Astrocyte (in vitro differentiated cells and primary cell): ENCODE measurements at regions not wholly inside any gene's neighbourhood (a gene's known extent, or its start where the extent isn't known, plus 50 kb on each side); places are given as distances from the start of the nearest gene placed in this dataset.

Experiments used
- DNase-seq: peaks from one replicate; pipeline ENCODE4 v3.0.0-alpha.2; 2010; ENCODE audit warnings: low read depth
- FAIRE-seq: peaks from 2 replicates; lab custom pipeline; 2011; peaks lifted over from hg19 to GRCh38; lab: Jason Lieb, UNC
- H2AFZ ChIP-seq: 2 replicates; pipeline ENCODE4 v1.6.0; 2012; ENCODE audit warnings: low read depth, low read length, inconsistent platforms
- H3K27ac ChIP-seq: 2 replicates; pipeline ENCODE4 v1.5.1; 2011; ENCODE audit warnings: low read depth, low read length, inconsistent platforms
- H3K27me3 ChIP-seq: 2 replicates; pipeline ENCODE4 v1.6.0; 2011; ENCODE audit warnings: low read length, inconsistent platforms; ENCODE audit not compliant: insufficient read depth
- H3K36me3 ChIP-seq: 2 replicates; pipeline ENCODE4 v1.5.1; 2011; ENCODE audit warnings: low read length, inconsistent platforms; ENCODE audit not compliant: insufficient read depth
- H3K4me1 ChIP-seq: 2 replicates; pipeline ENCODE4 v1.5.1; 2011; ENCODE audit warnings: low read length, inconsistent platforms; ENCODE audit not compliant: insufficient read depth
- H3K4me2 ChIP-seq: 2 replicates; pipeline ENCODE4 v1.6.0; 2012; ENCODE audit warnings: low read length, inconsistent platforms
- H3K4me3 ChIP-seq: 2 replicates; pipeline ENCODE4 v1.5.1; 2011; ENCODE audit warnings: low read depth, mild to moderate bottlenecking, low read length, inconsistent platforms; ENCODE audit not compliant: insufficient read depth
- H3K79me2 ChIP-seq: 2 replicates; pipeline ENCODE4 v1.6.0; 2012; ENCODE audit warnings: mild to moderate bottlenecking, low read length, inconsistent platforms; ENCODE audit not compliant: insufficient read depth
- H3K9ac ChIP-seq: 2 replicates; pipeline ENCODE4 v1.6.0; 2012; ENCODE audit warnings: mild to moderate bottlenecking, low read length, inconsistent platforms
- H3K9me3 ChIP-seq: 2 replicates; pipeline ENCODE4 v1.5.1; 2012; ENCODE audit warnings: low read depth, mild to moderate bottlenecking, low read length, inconsistent platforms; ENCODE audit not compliant: insufficient read depth
- H4K20me1 ChIP-seq: 2 replicates; pipeline ENCODE4 v1.6.0; 2012; ENCODE audit warnings: low read length, inconsistent platforms; ENCODE audit not compliant: insufficient read depth
- H3K27ac Mint-ChIP-seq: one replicate; pipeline ENCODE4 v1.8.0; 2021; ENCODE audit warnings: mild to moderate bottlenecking, mixed read lengths; ENCODE audit not compliant: unreplicated experiment
- H3K27me3 Mint-ChIP-seq: one replicate; pipeline ENCODE4 v1.8.0; 2021; ENCODE audit warnings: low read depth, mixed read lengths; ENCODE audit not compliant: unreplicated experiment
- H3K36me3 Mint-ChIP-seq: one replicate; pipeline ENCODE4 v1.8.0; 2021; ENCODE audit warnings: low read depth, mixed read lengths; ENCODE audit not compliant: unreplicated experiment
- H3K4me1 Mint-ChIP-seq: one replicate; pipeline ENCODE4 v1.8.0; 2021; ENCODE audit warnings: low read depth, mixed read lengths; ENCODE audit not compliant: unreplicated experiment
- H3K4me3 Mint-ChIP-seq: one replicate; pipeline ENCODE4 v1.8.0; 2021; ENCODE audit warnings: mild to moderate bottlenecking, moderate library complexity, mixed read lengths; ENCODE audit not compliant: unreplicated experiment
- H3K9me3 Mint-ChIP-seq: one replicate; pipeline ENCODE4 v1.8.0; 2021; ENCODE audit warnings: mild to moderate bottlenecking, mixed read lengths; ENCODE audit not compliant: unreplicated experiment
- CTCF ChIP-seq: IDR thresholded peaks from 2 replicates; pipeline ENCODE4 v1.5.1; 2011; ENCODE audit warnings: low read depth, mild to moderate bottlenecking, inconsistent platforms, low read length, moderate library complexity; ENCODE audit not compliant: insufficient read depth
- EZH2 ChIP-seq: IDR thresholded peaks from 2 replicates; pipeline ENCODE4 v1.6.1; 2012; ENCODE audit warnings: mild to moderate bottlenecking, low read length, inconsistent platforms; ENCODE audit not compliant: insufficient read depth

- Mint-ChIP-seq H3K27ac (no peak overlapping the region), H3K4me1 (no peaks in the 10 kb centered on the region), H3K4me3 (no peak overlapping the region), H3K9me3 (no peaks in the 10 kb centered on the region), H3K27me3 (no peaks in the 10 kb centered on the region), H3K36me3 (no peaks in the 10 kb centered on the region)
- no peaks in the 10 kb centered on the region for H4K20me1 ChIP-seq
- H3K4me1 ChIP-seq: no peaks in the 10 kb centered on the region
- TF ChIP-seq CTCF: no peak
- TF ChIP-seq EZH2: no peak
- no peak overlapping the region for H2AFZ ChIP-seq
- DNase-seq (no peak), FAIRE-seq (no peak)
- no peak overlapping the region for H3K27ac ChIP-seq
- H3K27me3 ChIP-seq: no peaks in the 10 kb centered on the region
- no peak overlapping the region for H3K9ac ChIP-seq
- no peaks in the 10 kb centered on the region for H3K36me3 ChIP-seq
- H3K4me2 ChIP-seq: no peak overlapping the region
- no peak overlapping the region for H3K4me3 ChIP-seq
- H3K79me2 ChIP-seq: no peaks in the 10 kb centered on the region
- H3K9me3 ChIP-seq: no peaks in the 10 kb centered on the region
Measured at GRCh38 chrY:7860781-7861614, 949.4 kb upstream of the AMELY start.

GRCh38 chrY:7850191-7850590 lies 938.6 kb upstream of the AMELY start:
- H3K4me1 ChIP-seq: no peaks in the 10 kb centered on the region
- H2AFZ ChIP-seq: no peak overlapping the region
- Mint-ChIP-seq H3K4me1 (peaks cover 7% of the 10 kb centered on the region), H3K4me3 (no peak overlapping the region), H3K9me3 (no peaks in the 10 kb centered on the region), H3K27me3 (peaks cover 3% of the 10 kb centered on the region), H3K27ac (no peak overlapping the region), H3K36me3 (no peaks in the 10 kb centered on the region)
- no peaks in the 10 kb centered on the region for H3K79me2 ChIP-seq
- DNase-seq (no peak), FAIRE-seq (no peak)
- H3K27ac ChIP-seq: no peak overlapping the region
- H3K4me2 ChIP-seq: no peak overlapping the region
- H3K9ac ChIP-seq: no peak overlapping the region
- no peaks in the 10 kb centered on the region for H3K9me3 ChIP-seq
- no peak overlapping the region for H3K4me3 ChIP-seq
- H4K20me1 ChIP-seq: no peaks in the 10 kb centered on the region
- TF ChIP-seq EZH2: no peak
- no peak for TF ChIP-seq CTCF
- H3K36me3 ChIP-seq: no peaks in the 10 kb centered on the region
- H3K27me3 ChIP-seq: no peaks in the 10 kb centered on the region

GRCh38 chrY:7845776-7846175 lies 934.2 kb upstream of the AMELY start:
- H3K4me1 ChIP-seq: no peaks in the 10 kb centered on the region
- Mint-ChIP-seq H3K4me1 (peaks cover 7% of the 10 kb centered on the region), H3K4me3 (no peak overlapping the region), H3K36me3 (no peaks in the 10 kb centered on the region), H3K9me3 (no peaks in the 10 kb centered on the region), H3K27ac (no peak overlapping the region), H3K27me3 (peaks cover 5% of the 10 kb centered on the region)
- no peaks in the 10 kb centered on the region for H3K79me2 ChIP-seq
- DNase-seq (no peak), FAIRE-seq (no peak)
- no peak overlapping the region for H3K4me2 ChIP-seq
- H3K4me3 ChIP-seq: no peak overlapping the region
- no peaks in the 10 kb centered on the region for H3K27me3 ChIP-seq
- no peaks in the 10 kb centered on the region for H3K9me3 ChIP-seq
- H4K20me1 ChIP-seq: no peaks in the 10 kb centered on the region
- TF ChIP-seq EZH2 (no peak), CTCF (no peak)
- H3K9ac ChIP-seq: no peak overlapping the region
- H3K27ac ChIP-seq: no peak overlapping the region
- H3K36me3 ChIP-seq: no peaks in the 10 kb centered on the region
- H2AFZ ChIP-seq: no peak overlapping the region
